BJ (cell line): ENCODE measurements at regions not wholly inside any gene's neighbourhood (a gene's known extent, or its start where the extent isn't known, plus 50 kb on each side); places are given as distances from the start of the nearest gene placed in this dataset.

Source experiments
- CTCF ChIA-PET: fragments of 350-600 bp; formaldehyde crosslinking; extraction: SDS; loops from one replicate; lab custom pipeline; 2021; ENCODE audit warnings: antibody characterized with exemption, inconsistent platforms; lab: Yijun Ruan, JAX
- POLR2A ChIA-PET: fragments of 300-600 bp; sonication (Branson Sonifier 250); formaldehyde crosslinking; extraction: SDS; loops from one replicate; lab custom pipeline; 2021; ENCODE audit warnings: antibody characterized with exemption; lab: Charles Lee
- DNase-seq: peaks from one replicate; pipeline ENCODE4 v3.0.0-alpha.2; 2011; ENCODE audit warnings: low read depth
- H3K27me3 ChIP-seq: 2 replicates; pipeline ENCODE4 v1.6.0; 2011; ENCODE audit warnings: low read length; ENCODE audit not compliant: control insufficient read depth, insufficient read depth
- H3K36me3 ChIP-seq: 2 replicates; pipeline ENCODE4 v1.5.1; 2011; ENCODE audit warnings: low read length; ENCODE audit not compliant: control insufficient read depth, insufficient read depth
- H3K4me3 ChIP-seq: 2 replicates; pipeline ENCODE4 v1.5.1; 2011; ENCODE audit warnings: low read depth, mild to moderate bottlenecking, control low read depth, low read length
- CTCF ChIP-seq: IDR thresholded peaks from 2 replicates; pipeline ENCODE4 v1.5.1; 2011; ENCODE audit warnings: low read depth, mild to moderate bottlenecking, control low read depth, inconsistent platforms, low read length, moderate library complexity; ENCODE audit not compliant: insufficient read depth

DNA sequence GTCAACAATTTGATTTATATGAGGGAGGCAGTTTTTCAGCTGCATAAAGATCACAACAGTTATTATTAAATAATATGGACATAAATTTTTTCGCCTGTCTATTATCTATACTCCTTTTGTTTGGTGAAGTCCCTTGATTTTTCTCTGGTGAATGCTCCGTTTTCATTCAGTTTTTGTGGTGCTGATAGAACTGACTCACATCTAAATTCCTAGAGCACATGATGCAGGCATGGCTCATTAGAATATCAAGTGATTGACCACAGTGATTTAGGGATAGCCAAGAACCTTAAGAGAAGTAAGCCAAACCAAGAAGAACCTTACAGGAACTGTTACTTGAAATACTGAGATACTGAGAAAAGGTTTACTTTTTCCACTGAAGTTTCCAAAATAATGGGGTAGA is 208.9 kb downstream of the PRR20E start:
- POLR2A ChIA-PET: no interaction called here
- H3K36me3 ChIP-seq: no peaks in the 10 kb centered on the region
- no peak overlapping the region for H3K4me3 ChIP-seq
- no peak for TF ChIP-seq CTCF
- CTCF ChIA-PET: no interaction called here
- H3K27me3 ChIP-seq: no peaks in the 10 kb centered on the region
- DNase-seq: no peak

DNA sequence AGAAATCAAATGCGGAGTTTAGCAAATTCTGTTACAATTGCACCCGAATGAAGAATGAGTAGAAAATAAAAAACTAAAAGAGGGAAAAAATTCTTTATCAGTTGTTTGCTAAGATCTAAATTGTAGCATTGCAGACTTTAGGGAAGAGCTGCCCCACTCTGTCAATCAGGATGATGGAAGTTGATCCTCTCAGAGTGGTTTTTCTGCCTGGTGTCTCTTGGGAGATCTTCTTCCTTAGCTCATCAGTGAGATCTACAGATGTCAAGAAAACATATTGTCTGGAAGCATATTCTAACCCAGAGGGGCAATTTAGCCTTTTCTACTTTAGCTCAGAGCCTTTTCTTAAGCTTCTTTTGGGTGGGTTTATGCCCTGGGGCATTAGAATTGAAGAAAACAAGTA is 223.2 kb upstream of the PCDH17 start:
- DNase-seq: no peak
- CTCF ChIA-PET: no interaction called here
- POLR2A ChIA-PET: no interaction called here
- H3K4me3 ChIP-seq: no peak overlapping the region
- no peaks in the 10 kb centered on the region for H3K27me3 ChIP-seq
- TF ChIP-seq CTCF: no peak
- no peaks in the 10 kb centered on the region for H3K36me3 ChIP-seq

DNA sequence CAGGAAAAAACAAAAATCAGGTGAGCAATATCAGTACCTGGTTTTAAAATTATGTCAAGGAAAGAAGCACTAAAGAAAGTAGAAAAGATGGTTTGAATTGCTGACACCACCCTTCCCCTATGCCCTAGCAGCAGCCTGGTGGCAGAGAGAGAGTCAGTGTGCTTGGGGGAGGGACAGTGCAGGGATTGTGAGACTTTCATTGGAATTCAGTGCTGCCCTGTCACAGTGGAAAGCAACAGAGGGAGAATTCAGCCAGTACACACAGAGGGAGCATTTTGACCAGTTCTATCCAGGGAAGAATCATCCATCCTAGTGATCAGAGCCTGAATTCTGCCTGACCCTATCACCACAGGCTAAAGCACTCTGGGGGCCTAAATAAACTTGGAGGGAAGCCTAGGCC is 222.4 kb upstream of the PCDH17 start:
- Histone ChIP-seq H3K4me3 (no peak overlapping the region), H3K36me3 (no peaks in the 10 kb centered on the region), H3K27me3 (no peaks in the 10 kb centered on the region)
- TF ChIP-seq CTCF: no peak
- no peak for DNase-seq
- ChIA-PET CTCF (no interaction called here), POLR2A (no interaction called here)

GRCh38 chr13:57409656-57410055 is 221.9 kb upstream of the PCDH17 start:
- no peak for DNase-seq
- ChIA-PET CTCF (no interaction called here), POLR2A (no interaction called here)
- Histone ChIP-seq H3K36me3 (no peaks in the 10 kb centered on the region), H3K4me3 (no peak overlapping the region), H3K27me3 (no peaks in the 10 kb centered on the region)
- TF ChIP-seq CTCF: no peak

DNA sequence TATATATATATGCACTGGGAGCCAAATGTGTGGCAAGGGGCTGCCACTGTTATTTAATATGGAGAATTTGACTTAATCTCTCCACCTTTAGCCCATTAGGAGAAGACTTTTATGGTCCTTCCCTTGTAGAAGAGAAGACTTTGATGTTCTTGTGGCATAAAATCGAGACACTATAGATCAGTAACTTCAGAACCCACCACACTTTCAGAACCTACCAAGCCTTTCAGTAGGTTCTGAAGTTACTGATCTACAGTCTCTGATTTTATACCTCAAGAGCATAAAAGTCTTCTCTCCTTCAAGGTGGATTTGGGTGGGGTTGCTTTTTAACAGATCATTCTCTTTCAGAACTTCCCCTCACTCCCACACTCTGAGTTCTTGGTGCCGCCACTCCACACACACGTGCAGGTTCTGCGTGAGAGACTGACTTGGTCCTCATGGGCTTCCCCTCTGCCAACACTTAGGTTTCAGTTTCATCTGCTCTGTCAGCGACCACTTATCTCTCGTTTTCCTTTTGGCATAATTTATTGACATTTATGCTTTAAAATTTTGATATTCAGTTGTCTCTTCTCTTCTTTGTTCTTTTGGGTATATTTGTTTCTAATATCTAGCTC is 213.4 kb upstream of the PCDH17 start:
- H3K27me3 ChIP-seq: no peaks in the 10 kb centered on the region
- H3K4me3 ChIP-seq: no peak overlapping the region
- DNase-seq: no peak
- TF ChIP-seq CTCF: no peak
- POLR2A ChIA-PET: no interaction called here
- H3K36me3 ChIP-seq: no peaks in the 10 kb centered on the region
- CTCF ChIA-PET: interaction anchor here (0.6 kb wide), 1 partner anchor 104 kb away, joined by 3 read pairs; no protein-coding TSS in a partner anchor
